PFSK-1 (cell line): ENCODE measurements at regions not wholly inside any gene's neighbourhood (a gene's known extent, or its start where the extent isn't known, plus 50 kb on each side); places are given as distances from the start of the nearest gene placed in this dataset.

Source experiments
- POLR2AphosphoS5 ChIP-seq: IDR thresholded peaks from 2 replicates; pipeline ENCODE4 v1.6.1; 2012; ENCODE audit warnings: low read depth, mild to moderate bottlenecking, control low read depth, low read length, moderate library complexity
- SIN3A ChIP-seq: IDR thresholded peaks from 2 replicates; pipeline ENCODE4 v1.6.1; 2012; ENCODE audit warnings: mild to moderate bottlenecking, low read length, moderate library complexity, borderline replicate concordance; ENCODE audit not compliant: insufficient read depth
- TF ChIP-seq, protein P1 (sequence below), 2 experiments: IDR thresholded peaks; 2 replicates each; pipeline versions ENCODE4 v1.6.1 to v1.8.0; 2011 to 2012; ENCODE audit warnings: low read depth in 2 of 2, low read length in 2 of 2, control low read depth in 1 of 2, inconsistent platforms in 1 of 2, mild to moderate bottlenecking in 1 of 2, moderate library complexity in 1 of 2; ENCODE audit not compliant: insufficient read depth in 1 of 2

DNA sequence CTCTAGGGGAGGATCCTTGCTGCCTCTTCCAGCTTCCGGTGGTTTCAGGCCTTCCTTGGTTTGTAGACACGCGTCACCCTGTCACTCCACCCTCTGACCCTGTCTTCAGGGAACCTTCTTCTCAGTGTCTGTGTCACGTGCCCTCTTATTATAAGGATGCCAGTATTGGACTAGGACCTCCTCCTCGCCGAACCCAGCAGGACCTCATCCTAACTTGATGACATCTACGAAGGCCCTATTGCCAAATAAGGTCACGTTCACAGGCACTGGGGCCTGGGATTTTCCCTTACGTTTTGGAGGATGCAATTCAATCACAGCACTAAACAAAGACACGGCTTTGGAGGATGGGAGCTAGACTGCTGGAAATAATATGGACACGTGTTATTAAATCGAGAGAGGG, 408.7 kb downstream of the BRD1 start:
- TF ChIP-seq SIN3A (no peak), POLR2AphosphoS5 (no peak)
- TF ChIP-seq, protein P1, sequence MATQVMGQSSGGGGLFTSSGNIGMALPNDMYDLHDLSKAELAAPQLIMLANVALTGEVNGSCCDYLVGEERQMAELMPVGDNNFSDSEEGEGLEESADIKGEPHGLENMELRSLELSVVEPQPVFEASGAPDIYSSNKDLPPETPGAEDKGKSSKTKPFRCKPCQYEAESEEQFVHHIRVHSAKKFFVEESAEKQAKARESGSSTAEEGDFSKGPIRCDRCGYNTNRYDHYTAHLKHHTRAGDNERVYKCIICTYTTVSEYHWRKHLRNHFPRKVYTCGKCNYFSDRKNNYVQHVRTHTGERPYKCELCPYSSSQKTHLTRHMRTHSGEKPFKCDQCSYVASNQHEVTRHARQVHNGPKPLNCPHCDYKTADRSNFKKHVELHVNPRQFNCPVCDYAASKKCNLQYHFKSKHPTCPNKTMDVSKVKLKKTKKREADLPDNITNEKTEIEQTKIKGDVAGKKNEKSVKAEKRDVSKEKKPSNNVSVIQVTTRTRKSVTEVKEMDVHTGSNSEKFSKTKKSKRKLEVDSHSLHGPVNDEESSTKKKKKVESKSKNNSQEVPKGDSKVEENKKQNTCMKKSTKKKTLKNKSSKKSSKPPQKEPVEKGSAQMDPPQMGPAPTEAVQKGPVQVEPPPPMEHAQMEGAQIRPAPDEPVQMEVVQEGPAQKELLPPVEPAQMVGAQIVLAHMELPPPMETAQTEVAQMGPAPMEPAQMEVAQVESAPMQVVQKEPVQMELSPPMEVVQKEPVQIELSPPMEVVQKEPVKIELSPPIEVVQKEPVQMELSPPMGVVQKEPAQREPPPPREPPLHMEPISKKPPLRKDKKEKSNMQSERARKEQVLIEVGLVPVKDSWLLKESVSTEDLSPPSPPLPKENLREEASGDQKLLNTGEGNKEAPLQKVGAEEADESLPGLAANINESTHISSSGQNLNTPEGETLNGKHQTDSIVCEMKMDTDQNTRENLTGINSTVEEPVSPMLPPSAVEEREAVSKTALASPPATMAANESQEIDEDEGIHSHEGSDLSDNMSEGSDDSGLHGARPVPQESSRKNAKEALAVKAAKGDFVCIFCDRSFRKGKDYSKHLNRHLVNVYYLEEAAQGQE (IDR thresholded peaks at IDR 0.05; ENCODE audit: insufficient read depth in 1 of 2, low read depth in 2 of 2, low read length in 2 of 2): no peak
